ENCODE measurements at regions not wholly inside any gene's neighbourhood (a gene's known extent, or its start where the extent isn't known, plus 50 kb on each side); places are given as distances from the start of the nearest gene placed in this dataset.

- DNase-seq (ENCODE audit: low read depth), result no peak
- no peak for TF ChIP-seq CTCF (IDR thresholded peaks at IDR 0.05; ENCODE audit: low read depth, low read length, missing control alignments)
- no peak overlapping the region for H3K4me3 ChIP-seq (ENCODE audit: low read depth, low read length)
Measured at GRCh38 chr22:48391820-48392219, 1435.9 kb downstream of the BRD1 start.

GRCh38 chr22:48391171-48391711 is 1436.4 kb downstream of the BRD1 start:
- no peak overlapping the region for H3K4me3 ChIP-seq (ENCODE audit: low read depth, low read length)
- no peak for TF ChIP-seq CTCF (IDR thresholded peaks at IDR 0.05; ENCODE audit: low read depth, low read length, missing control alignments)
- no peak for DNase-seq (ENCODE audit: low read depth)

- no peak for DNase-seq (ENCODE audit: low read depth)
- no peak overlapping the region for H3K4me3 ChIP-seq (ENCODE audit: low read depth, low read length)
- TF ChIP-seq CTCF (IDR thresholded peaks at IDR 0.05; ENCODE audit: low read depth, low read length, missing control alignments), result no peak
Measured at GRCh38 chr22:48389916-48390315, 1437.8 kb downstream of the BRD1 start.

GRCh38 chr22:48382197-48382596 is 1445.5 kb downstream of the BRD1 start:
- H3K4me3 ChIP-seq (ENCODE audit: low read depth, low read length), result no peak overlapping the region
- TF ChIP-seq CTCF (IDR thresholded peaks at IDR 0.05; ENCODE audit: low read depth, low read length, missing control alignments), result no peak
- no peak for DNase-seq (ENCODE audit: low read depth)

- no peak overlapping the region for H3K4me3 ChIP-seq (ENCODE audit: low read depth, low read length)
- no peak for TF ChIP-seq CTCF (IDR thresholded peaks at IDR 0.05; ENCODE audit: low read depth, low read length, missing control alignments)
- no peak for DNase-seq (ENCODE audit: low read depth)
Measured at GRCh38 chr22:48380016-48380665, 1447.5 kb downstream of the BRD1 start.

GRCh38 chr22:48379371-48379770 is 1448.3 kb downstream of the BRD1 start:
- H3K4me3 ChIP-seq (ENCODE audit: low read depth, low read length), result no peak overlapping the region
- TF ChIP-seq CTCF (IDR thresholded peaks at IDR 0.05; ENCODE audit: low read depth, low read length, missing control alignments), result no peak
- DNase-seq (ENCODE audit: low read depth), result no peak

- no peak for TF ChIP-seq CTCF (IDR thresholded peaks at IDR 0.05; ENCODE audit: low read depth, low read length, missing control alignments)
- no peak for DNase-seq (ENCODE audit: low read depth)
Measured at GRCh38 chr22:48378673-48379072, 1449.0 kb downstream of the BRD1 start.

More at GRCh38 chr22:48378673-48379072, 1449.0 kb downstream of the BRD1 start:
- no peak overlapping the region for H3K4me3 ChIP-seq (ENCODE audit: low read depth, low read length)
